Forelimb muscle (tissue), 1 donor: ENCODE measurements at regions not wholly inside any gene's neighbourhood (a gene's known extent, or its start where the extent isn't known, plus 50 kb on each side); places are given as distances from the start of the nearest gene placed in this dataset.
"Not testable (repeated sequence)": the region's sequence is repeated elsewhere in the genome, so short reads cannot be mapped to it uniquely, and the experiment has no call there.

Source experiments
- DNase-seq: peaks from one replicate; pipeline ENCODE4 v3.0.0-alpha.2; 2013; ENCODE audit warnings: low read depth

GRCh38 chr20:12113468-12114371, 196.0 kb downstream of the BTBD3 start:
- DNase-seq, result peak; percentile 14

- DNase-seq, result not testable (repeated sequence)
These were observed 211.4 kb downstream of the BTBD3 start for GRCh38 chr20:12129114-12129513.

DNA sequence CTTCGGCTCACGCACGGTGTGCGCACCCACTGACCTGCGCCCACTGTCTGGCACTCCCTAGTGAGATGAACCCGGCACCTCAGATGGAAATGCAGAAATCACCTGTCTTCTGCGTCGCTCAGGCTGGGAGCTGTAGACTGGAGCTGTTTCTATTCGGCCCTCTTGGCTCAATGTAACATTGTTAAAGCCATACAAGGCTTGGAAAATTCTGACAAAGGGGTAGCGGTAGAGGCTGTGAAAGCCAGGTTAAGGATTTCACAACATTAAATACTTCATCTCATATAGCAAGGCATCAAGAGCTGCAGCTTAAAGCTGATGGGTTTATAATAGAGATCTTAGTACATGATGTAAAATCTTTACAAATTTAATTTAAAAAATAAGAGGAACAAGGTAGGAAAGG, 211.8 kb downstream of the BTBD3 start:
- DNase-seq, result not testable (repeated sequence)

DNA sequence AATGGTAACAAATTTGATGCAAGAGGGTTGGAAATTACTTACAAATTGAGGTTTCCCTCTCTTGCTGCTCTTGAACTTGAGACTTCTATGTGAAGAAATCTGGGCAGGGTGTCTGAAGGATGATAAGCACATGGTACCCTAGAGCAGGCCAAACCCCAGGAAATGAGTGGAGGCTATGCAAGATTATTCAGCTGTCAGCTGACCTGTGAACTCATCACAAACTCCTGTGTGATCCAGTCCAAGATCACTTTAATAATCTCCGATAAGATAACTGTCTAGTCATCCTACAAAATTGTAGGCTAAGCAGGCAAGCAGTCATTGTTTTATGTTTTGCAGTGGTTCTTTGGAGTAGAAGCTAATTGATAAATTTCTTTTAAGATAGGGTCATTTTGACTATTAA, 213.1 kb downstream of the BTBD3 start:
- DNase-seq, result no peak

DNA sequence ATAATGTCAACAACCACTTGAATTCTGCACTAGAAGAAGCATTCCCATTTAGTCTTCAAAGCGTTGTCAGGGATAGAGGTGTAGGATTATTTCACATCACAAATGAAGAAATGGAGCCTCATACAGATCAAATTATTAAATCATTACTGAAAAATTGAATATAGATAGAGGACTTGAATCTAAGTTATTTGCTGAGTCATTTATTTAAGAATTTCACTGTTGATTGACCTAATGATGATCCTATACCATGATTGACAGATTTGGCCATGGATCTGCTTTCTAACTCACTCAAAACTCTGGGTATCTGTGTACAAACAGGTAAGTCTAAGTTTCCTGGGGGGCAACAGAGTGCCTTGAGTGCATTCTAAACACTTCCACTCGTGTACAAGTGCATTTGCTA, 215.9 kb downstream of the BTBD3 start:
- DNase-seq, result no peak

GRCh38 chr20:12145951-12146350, 228.3 kb downstream of the BTBD3 start:
- not testable (repeated sequence) for DNase-seq

DNA sequence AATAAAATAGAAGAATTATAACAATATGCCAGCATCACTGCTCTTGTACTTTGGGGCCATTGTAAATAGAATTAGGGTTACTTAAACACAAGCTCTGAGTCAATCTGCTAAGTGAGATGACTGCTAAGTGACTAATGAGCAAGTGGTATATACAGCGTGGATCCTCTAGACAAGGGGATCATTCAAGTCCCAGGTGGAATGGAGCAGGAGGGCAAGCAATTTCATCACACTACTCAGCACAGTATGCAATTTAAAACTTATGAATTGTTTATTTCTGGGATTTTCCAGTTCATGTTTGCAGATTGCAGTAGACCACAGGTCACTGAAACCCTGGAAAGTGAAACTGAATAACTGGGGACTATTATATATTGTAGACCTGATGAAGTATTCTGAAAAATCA, 235.3 kb downstream of the BTBD3 start:
- no peak for DNase-seq

- DNase-seq, result no peak
These were observed 235.9 kb downstream of the BTBD3 start for GRCh38 chr20:12153628-12154027.

DNA sequence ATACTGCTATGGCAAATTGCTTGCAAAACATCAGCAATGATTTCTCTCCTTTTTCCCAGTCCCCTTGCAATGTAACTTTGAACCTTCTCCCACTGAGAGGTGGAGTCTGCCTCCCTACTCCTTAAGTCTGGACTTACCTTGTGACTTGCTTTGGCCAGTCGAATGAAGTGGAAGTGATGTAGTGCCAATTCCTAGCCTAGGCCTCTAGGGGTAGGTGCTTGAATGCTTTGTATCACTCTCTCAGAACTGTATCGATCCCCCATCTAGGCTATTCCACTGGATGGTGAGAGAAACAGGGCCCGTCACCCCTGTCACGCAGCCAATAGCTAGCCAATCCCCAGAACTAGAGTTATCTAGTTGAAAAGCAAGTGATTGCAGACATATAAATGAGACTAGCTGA, 238.6 kb downstream of the BTBD3 start:
- no peak for DNase-seq

GRCh38 chr20:12159261-12159660, 241.6 kb downstream of the BTBD3 start:
- DNase-seq, result no peak

GRCh38 chr20:12161734-12162133, 244.0 kb downstream of the BTBD3 start:
- DNase-seq, result no peak

- DNase-seq, result no peak
These were observed 248.5 kb downstream of the BTBD3 start for GRCh38 chr20:12166053-12166717.

DNA sequence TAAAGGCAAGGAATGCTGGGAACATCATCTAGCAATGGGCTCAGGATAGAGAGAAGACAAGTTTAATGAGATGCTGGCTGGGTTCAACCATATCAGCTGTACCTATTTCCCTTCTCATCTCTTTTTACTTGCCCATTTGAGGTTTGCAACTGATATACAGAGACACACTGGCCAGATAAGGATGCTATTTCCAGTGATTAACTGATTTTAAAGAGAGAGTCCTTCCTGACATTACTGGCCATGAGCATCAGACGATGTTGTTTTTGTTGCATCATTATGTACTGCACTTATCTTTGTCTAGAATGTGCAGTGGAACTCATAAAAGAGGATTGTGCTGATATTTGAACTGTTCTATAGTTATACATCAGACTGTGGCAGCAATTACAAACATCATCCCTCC, 252.7 kb downstream of the BTBD3 start:
- no peak for DNase-seq

DNA sequence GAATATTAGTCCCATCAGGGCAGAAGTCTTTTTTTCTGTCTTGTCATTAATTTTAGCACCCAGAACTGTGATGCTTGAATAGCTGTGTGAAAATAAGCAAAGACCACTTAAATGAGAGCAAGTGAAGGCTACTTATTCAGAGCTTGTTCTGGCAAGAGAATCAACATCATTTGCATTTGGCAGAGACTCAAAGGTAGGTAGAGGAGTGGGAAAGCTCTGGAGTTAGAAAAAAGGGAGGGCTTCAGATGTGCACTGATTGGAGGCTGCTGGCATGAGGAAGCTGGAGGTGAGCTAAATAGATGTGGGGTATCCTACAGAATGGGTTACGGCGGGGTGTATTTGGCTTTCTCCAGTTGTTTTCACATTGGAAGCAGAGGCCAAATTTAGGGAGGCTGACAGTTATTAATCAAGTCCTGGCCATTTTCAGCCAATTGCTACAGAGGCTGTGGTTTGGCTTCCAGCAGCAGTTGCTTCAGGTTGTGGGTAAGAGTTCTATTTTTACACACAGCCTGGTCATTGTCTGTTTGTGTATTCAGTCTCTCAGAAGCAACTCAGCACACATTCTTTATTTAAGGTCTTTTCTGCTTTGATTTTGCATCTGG, 254.3 kb downstream of the BTBD3 start:
- no peak for DNase-seq

DNA sequence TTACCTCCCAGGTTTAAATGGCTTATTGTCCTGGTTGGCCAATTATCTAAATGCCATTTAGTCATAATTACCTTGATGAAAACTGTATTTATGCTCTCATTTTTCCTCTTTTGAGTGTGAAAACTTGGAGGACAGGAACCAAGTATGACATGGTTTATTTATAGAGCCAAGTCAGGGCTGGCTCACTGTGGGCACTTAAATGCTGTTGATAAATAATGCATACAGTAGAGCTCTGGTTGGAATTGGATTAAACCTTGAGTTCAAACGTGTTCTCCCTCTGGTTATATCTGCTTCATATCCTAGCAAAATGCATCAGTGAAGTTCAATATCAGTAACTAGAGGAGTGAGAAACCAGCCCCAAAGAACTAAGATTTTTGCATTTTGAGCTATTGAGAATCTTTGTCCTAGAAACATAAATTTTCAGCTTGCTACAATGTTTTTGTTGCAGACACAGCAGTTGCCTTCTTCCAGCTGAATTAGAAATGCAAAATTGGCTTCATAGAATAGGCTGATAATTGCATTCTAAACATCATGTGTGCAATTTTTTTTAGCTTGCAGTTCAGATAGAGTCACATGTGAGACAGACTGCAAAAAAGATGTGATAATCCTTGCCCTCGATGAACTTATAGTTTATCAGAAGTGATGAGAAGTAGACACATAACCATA, 255.8 kb downstream of the BTBD3 start:
- DNase-seq, result no peak

- DNase-seq, result no peak
These were observed 257.8 kb downstream of the BTBD3 start for GRCh38 chr20:12175538-12175937.

DNA sequence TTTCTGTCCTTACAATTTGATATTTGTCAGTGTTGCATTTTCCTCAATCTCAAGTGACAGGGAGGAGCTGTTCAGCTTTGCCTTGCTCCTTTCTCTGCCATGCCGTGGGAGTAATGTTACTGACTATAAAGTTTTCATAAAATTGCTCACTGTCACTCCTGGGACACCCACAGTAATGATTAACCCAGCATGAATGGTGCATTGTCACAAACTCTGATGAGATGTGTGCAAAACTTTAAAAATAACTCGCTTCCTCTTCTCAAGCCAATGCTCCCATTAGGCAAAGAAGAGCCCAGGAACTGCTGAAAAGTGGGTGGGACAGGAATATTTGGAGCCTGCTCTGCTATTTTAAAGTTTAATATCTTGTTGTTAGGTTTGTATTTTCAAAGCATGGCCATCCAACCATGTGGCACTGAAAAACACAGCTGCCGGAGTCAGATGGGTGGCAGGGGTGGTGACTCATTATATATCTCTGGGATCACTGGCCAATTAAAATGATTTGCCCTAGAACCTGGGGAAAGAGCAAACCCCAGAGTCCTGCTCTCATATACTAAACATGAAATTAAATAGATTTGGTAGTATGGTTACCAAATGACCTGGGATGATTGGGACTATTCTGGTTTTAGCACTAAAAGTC, 260.1 kb downstream of the BTBD3 start:
- no peak for DNase-seq

- no peak for DNase-seq
These were observed 262.0 kb downstream of the BTBD3 start for GRCh38 chr20:12179692-12180091.

- no peak for DNase-seq
These were observed 262.5 kb downstream of the BTBD3 start for GRCh38 chr20:12180107-12180661.

DNA sequence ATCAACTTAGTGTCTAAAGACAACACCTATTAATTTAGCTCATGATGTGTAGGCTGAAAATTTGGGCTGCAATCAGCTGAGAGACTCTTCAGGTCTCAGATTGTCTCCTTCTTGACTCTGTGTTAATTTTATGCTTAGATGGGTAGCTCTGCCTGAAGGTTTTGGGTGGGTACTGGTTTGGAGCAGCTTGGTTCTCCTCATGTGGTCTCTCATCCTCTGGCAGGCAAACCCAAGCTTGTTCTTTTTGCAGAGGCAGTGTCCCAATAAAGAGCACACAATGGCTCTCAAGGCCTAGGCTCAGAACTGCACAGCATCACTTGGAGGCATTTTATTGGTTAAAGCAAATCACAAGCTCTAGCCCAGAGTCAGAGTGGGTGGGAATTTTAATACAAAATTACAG, 280.6 kb downstream of the BTBD3 start:
- DNase-seq, result no peak

DNA sequence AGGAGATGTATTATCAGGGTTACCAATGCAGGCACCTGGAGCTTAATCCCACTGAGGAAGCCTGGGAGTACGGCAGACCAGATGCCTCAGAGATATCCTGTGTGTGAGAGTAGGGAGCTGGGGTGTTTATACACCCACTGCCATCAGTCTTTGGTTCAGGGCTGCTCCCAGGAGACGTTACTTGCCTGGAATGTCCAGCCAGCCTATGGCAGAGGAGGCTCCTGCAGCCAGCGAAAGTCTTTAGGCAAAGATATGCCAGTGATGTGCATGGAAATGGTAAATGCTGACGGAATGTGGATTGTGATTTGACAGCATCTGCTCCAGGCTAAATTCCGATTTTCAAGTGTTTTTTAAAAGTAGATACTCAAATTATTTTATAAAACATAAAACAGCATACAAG, 282.0 kb downstream of the BTBD3 start:
- no peak for DNase-seq
